HG03103 (cell line): ENCODE measurements at regions not wholly inside any gene's neighbourhood (a gene's known extent, or its start where the extent isn't known, plus 50 kb on each side); places are given as distances from the start of the nearest gene placed in this dataset.
"Not testable (repeated sequence)": the region's sequence is repeated elsewhere in the genome, so short reads cannot be mapped to it uniquely, and the experiment has no call there.

Experiments
- ATAC-seq: cut with Tn5 transposase; IDR thresholded peaks from one replicate; pipeline ENCODE4 v1.9.1; 2021; ENCODE audit warnings: low read depth; ENCODE audit not compliant: unreplicated experiment

DNA sequence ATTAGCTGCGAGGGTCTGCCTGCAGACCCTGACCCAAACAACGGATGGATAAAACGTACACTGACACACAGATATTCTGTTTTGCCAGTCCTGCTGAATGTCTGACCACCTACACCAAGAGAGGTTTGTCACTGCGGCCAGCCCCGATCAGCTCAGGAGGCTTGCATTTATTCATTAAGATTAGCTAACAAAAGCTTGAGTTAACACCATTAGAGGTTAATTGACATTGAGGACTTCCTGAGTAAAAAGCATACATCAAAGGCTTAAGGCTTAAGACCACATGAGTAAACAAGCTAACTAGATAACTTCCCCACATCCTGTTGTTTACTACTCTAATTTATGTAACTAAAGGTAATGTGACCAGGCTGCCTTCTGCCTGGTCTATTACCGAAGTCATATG lies 198.1 kb upstream of the TRPC7 start:
- no peak for ATAC-seq

DNA sequence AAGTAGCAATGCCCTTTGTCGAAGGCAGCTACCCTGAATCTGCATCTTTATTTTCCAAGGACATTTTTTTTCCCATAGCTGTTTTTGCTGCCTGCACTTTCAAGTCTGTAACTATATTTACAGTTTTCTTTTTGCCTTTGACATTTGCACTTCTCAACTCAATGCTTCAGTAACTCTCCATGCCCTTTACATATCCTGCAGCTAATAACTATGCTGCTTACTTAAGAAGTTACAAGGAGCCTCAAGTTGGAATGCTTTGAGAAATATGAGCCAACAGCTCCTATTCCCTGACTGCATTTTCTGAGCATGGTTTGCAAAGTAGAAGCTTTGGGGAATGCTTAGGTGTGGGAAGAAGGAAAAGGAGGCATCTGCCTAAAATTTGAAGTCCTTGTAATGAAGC lies 194.8 kb upstream of the TRPC7 start:
- ATAC-seq = no peak

DNA sequence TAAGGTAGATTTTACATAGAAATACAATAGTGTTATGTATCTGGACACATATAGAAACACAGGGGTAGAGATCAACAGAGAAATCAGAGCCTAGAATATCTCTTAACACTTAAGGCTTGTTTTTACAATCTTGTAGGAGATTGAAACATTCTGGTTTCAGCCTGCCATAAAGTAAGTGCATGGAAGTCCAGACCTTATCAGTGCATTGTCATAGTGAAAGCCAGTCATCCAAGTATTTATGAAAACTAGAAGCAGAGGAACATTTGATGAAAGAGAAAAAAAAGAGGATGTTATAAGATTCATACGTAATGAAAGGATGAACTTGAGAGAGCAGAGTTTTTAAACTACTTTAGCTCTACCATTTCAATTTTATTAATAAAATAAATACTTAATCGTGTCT lies 194.3 kb upstream of the TRPC7 start:
- no peak for ATAC-seq

DNA sequence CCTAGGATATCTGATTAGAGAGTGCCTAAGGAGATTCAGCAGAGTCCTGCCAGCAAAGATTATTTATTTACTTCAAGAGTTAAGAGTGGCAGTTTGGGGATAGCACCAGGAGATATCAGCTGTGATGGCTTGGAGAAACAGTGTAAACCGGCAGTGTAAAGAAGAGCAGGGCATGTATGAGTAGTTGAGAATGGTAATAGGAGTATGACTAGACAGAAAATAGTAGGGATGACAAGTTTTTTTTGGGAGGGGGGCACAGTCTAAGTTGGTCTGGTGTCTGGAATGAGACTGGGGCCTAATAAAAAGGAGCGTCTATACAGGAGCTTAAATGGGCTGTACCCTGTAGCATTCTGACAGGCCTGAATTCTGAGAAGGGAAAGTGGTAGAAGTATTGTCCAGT lies 181.8 kb upstream of the TRPC7 start:
- ATAC-seq = not testable (repeated sequence)

DNA sequence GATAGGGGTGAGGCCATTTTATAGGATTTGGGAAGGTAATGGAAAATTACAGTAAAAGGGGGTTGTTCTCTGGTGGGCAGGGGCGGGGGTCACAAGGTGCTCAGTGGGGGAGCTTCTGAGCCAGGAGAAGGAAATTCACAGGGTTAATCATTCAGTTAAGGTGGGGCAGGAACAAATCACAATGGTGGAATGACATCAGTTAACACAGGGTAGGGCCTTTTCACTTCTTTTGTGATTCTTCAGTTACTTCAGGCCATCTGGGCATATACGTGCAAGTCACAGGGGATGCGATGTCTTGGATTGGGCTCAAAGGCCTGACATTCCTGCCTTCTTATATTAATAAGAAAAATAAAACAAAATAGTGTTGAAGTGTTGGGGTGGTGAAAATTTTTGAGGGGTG lies 181.1 kb upstream of the TRPC7 start:
- not testable (repeated sequence) for ATAC-seq

DNA sequence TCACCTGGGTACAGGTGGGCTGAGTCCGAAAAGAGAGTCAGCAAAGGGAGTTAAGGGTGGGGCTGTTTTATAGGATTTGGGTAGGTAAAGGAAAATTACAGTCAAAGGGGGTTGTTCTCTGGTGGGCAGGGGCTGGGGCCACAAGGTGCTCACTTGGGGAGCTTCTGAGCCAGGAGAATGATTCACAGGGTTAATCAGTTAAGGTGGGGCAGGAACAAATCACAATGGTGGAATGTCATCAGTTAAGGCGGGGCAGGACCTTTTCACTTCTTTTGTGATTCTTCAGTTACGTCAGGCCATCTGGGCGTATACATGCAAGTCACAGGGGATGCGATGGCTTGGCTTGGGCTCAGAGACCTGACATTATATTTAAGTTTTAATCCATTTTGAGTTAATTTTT lies 179.7 kb upstream of the TRPC7 start:
- not testable (repeated sequence) for ATAC-seq

DNA sequence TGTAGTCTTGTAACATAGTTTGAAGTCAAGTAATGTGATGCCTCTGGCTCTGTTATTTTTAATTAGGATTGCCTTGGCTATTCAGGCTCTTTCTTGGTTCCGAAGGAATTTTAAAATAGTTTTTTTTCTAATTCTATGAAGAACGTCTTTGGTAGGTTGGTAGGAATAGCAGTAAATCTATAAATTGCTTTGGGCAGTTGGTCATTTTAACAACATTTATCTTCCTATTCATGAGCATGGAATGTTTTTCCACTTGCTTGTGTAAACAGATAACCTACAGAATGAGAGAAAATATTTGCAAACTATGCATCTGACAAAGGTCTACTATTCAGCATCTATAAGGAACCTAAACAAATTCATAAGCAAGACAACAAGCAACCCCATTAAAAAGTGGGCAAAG lies 173.2 kb upstream of the TRPC7 start:
- no peak for ATAC-seq

DNA sequence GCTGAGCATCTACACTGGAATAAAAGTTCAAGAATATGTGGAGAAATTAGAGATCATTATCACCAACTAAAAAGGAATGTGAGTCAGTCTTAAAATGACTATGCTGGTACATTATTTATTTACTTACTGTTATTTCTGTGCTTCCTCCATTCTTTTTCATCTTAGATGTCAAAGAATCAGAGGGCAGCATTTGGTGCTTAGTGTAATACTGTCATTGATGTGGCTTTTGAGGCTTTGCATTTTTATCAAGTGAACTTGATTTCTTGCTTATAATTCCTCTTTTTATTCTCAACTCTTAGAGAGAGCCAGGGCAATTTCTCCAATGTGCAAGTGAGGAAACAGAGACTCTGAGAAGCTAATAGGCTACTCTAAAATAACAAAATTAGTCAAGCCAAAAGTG lies 163.7 kb upstream of the TRPC7 start:
- ATAC-seq = no peak

DNA sequence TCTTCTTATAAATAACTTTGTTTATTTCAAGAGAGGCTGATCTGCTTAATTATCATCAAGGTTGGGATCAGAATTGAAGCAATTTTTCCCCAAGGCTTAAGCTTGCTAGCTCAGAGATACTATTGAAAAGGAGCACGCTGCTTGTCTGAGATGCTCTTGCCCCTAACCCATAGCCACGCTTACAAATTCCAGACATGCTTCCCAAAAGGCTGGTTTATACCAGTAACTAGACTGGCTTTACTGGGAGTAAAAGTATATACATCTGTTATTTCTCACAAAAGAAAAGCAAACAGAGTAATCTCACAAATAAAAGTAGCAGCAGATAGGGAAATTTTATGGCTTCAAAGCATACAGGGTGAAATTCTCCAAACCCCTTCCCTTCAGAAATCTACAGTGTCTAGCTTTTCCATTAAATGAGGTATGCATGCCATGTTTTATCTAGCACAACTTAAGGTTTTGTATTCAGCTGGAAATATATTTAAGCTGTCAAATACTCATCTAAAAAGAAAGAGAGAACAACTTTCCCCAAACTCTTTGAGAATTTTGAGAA lies 163.2 kb upstream of the TRPC7 start:
- ATAC-seq = no peak

DNA sequence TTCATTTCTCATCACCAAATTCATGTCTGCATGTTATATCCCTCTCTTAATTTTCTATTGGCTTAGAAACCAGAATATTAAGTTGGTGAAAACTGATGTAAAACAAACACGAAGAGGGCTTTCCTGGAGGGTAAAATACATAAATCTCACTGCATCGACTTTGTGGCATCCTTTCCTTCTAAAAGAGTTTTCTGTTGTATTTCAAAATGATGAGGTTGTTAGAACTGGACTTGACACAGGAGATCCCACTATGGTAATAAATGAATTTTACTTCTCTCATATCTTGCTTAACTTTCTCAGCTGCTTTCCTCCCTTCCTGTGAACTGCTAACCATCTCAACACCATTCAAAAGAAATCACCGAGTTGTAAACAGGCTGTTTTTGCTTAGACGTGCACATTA lies 162.0 kb upstream of the TRPC7 start:
- no peak for ATAC-seq

DNA sequence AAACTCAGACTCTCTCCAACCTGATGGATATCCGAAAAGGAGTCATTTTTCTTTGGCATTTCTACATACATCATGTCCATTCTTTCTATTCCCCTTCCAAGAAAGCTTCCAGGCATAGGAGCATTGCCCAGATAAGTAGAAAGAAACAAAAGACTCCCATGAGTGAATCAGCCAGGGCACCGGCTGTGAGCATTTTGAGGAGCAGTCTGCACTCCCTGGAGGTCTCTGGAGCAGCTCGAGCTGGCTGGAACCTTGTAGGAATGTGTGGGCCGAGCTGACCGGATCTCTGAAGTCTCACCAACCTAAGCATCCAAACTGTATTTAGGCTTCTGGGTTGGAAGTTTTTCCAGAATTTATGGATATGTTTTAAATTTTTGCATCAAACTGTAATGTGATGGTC lies 161.4 kb upstream of the TRPC7 start:
- no peak for ATAC-seq

DNA sequence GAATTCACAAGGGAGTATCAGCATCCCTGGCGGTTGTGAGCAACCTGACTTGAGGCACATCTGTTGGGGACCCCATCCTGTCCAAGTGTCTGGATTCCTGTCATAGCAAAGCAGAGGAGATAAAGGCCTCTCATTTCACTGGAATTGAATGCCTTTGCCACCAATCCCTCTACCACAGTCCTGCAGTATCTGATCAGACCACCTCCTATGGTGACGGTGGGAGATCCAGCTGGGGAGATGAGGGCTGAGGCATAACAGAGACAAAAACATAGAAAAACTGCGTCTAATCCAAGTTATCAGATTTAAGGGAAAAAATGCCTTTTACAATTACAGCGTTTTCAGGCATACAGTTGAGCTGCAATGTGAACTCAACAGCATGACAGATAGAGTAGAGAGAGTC lies 160.7 kb upstream of the TRPC7 start:
- ATAC-seq = no peak

DNA sequence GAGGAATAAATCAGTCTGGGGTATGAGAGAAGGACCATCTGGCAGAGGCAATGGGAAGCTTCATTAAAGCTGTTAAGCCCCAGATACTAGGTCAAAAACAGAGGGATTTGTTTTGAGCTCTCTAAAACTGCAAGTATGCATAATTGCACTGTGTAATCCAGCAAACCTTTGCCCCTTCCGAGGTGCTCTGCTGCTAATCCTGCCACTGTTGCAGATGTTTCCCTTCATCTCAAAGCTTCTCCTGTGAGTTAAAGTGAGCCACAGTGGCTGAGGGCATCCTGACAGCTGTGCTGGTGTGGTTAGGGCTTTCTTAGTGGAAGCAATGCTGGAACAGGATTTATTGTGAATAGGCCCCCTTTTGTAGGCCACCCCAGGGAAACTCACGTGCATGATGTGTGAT lies 160.3 kb upstream of the TRPC7 start:
- no peak for ATAC-seq

DNA sequence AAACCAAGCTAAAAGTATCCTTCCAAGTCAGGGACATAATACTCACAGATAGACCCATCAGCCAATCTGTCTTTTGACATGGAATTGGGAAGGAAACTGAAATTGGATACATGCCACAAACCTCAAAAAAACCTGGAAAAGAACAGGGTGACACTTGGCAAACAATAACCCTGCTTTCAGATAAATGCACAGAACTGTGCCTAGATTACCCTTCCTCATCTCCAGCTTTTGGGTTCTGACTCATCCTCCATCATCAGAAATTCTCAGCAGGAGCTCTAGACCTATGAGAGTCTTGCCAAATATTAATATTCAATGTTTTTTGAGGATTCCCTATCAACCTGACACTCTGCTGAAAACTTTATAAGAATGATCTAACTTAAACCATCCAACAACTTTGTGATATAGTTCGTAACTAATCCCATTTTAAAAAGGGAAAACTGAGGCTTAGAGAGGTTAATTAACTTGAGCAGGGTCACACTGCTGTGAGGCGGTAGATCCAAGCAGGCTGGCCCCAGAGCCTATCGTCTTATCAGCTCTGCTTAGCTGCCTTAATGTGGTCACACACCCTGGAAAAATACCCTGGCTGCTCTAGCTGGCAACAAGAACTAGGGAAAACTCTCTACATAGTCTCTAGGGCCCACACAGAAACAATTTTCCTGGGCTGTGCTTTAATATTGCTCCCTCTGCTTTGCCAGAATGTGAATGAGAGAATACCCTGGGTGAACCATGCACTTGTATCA lies 157.0 kb upstream of the TRPC7 start:
- ATAC-seq = no peak

DNA sequence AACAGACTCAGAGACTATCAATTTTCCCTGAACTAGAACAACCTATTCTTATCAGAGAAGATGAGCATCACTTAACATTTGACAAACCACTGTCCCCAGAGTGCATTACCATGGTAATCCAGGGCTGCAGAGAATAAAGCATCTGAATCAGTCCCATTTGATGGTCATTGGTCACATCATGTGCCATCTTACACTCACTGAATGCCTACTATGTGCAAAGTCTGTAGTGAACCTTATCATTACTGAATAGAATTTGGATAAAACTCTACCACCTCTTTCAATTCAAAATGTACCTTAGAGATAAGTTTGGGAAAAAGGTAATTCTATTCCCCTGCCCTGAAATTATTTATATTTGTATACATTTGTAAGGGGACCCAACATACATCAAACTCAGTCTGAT lies 156.4 kb upstream of the TRPC7 start:
- ATAC-seq = no peak

DNA sequence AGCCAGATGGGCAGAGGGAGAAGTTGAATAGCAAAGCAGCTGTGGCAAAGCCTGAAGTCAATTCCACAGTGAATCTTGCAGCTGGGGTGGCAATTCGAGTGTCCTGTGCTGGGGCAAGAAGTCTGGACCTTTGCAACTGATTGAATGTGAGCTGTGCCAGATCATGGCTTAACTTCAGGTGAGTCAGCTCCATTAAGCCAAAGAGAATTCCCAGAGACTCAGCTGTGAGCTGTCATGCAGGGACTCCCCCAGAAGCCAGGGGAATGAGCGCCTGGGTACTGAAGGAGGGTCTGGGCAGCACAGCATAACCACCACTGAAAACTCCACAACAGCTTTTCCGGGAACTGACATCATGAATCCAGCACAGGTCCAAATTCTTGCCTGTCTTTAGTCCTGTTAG lies 153.5 kb upstream of the TRPC7 start:
- no peak for ATAC-seq

DNA sequence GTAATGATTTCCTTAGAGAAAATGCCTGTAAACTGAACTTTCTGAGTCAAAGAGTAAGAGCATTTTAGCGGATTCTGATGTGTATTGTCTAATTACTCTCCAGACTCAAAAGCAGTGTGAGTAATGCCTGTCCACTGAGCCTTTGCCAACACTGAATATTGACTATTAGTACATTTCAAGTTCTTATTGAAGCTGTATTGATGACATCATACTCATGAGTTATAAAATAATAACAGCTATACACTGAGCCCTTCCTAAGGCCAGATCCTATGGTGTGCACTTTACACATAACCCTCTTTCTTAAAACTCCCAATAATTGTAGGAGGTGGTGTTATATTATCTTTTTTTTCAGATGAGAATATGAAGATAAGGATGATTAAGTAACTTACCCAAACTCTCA lies 152.8 kb upstream of the TRPC7 start:
- ATAC-seq = no peak

DNA sequence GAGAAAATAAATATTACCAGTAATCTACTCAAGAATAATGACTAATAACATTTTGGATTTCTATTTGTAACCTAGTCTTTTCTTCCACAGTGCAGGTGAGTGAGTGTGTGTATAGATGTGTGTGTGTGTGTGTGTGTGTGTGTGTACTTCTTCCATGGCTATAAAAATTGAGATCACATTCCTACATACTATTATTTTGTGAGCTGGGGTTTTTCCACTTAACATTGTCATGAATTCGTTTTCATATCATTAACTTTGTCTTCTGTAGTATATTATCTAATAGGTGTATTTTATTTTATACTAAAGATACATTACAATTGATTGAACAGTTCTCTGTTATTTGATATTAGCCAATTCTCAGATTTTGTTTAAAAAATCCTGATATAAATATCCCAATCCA lies 152.4 kb upstream of the TRPC7 start:
- no peak for ATAC-seq

DNA sequence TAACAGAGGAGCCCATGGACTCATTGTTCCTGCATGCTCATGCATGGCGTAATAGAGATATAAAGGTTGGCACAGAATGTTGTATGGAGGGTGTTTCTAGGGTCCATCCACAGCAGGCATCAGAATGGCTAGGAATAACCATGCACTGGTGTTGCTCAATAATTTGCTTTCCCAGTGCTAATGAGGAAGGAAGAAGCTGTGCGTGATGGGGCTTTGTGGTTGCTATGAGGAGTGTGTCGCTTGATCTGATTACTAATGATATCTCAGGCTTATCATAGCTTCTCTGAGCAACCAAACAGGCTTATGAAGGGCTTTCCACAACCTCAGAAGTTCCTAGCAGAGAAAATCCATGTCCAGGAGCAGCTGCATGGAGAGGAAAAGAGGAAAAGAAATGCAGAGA lies 151.3 kb upstream of the TRPC7 start:
- ATAC-seq = no peak

DNA sequence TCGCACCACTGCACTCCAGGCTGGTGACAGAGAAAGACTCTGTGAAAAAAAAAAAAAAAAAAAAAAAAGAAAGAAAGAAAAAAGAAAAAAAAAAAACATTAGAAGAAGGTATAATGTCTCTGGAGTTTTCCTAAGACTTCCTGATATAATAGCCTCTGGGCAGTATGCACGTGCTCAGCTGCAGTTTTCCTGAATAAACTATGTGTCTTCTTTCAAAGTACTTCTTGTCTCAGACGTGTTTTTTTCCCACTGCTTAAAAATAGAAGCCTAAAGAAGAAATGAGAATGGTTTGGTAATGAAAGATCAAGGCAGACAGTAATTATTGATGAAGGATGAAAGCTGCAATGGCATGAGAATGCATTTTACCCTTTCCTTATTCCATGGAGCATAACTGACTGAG lies 148.1 kb upstream of the TRPC7 start:
- ATAC-seq = no peak

DNA sequence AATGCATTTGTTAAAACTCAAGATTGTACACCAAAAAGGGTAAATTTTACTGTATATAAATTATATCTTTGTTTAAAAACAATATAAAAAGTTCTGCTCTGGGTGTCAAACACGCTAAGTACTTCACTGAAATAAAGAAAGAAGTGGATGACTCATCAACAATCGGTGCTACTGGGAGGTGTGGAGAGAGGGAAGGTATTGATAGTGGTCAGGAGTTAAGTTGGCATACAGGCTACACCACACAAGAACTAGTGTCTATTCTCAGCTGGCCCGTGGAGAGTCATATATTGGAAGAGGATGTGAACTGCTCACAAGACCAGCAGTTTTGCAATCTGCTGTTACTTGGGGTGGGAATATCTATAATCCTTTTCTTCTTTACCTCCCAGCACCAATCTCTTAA lies 145.7 kb upstream of the TRPC7 start:
- ATAC-seq = no peak

DNA sequence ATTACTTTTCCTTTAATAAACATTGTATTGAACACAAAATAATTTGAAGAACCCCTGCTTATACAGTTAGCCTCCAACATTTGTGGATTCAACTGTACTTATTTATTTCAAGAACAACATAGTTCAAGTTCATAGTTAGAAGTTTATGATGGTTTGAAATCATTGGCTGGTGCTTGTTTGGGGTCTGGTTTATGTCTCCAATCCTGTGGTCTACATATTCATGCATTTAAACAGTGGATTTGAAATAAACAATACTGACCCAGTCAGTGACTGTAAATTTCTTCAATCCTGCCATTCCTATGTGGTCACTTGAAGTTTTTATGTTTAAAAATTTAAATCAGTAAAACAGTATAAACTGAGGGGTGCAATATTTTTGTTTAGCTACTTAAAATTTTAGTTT lies 145.1 kb upstream of the TRPC7 start:
- no peak for ATAC-seq

DNA sequence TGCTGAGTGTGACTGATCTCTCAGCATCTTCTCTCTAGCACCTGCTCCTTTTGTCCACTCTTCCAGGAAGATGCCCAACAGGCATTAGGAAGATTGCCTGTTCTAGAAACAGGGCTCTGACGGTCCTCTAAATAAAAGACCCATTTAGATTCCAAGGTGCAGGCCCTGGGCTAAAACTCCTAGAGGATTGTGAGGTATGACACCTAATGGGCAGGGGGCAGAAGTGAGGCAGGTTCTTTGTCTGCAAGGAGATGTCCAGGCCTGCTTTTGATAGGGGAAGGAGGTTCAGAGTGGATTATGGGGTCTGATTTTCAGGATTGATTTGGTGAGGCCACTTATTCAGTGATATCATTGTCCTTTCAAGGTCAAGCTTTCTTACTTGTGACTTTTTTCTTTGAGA lies 140.8 kb upstream of the TRPC7 start:
- ATAC-seq = no peak
